GM20000 (cell line): ENCODE measurements at regions not wholly inside any gene's neighbourhood (a gene's known extent, or its start where the extent isn't known, plus 50 kb on each side); places are given as distances from the start of the nearest gene placed in this dataset.

Source experiments
- DNase-seq: peaks from one replicate; pipeline ENCODE4 v3.0.0; 2012; ENCODE audit warnings: low spot score
- CTCF ChIP-seq: IDR thresholded peaks from 2 replicates; pipeline ENCODE4 v1.5.1; 2012; ENCODE audit warnings: mild to moderate bottlenecking, control low read depth; ENCODE audit errors: extremely low read depth, missing control alignments

- no peak for DNase-seq
- no peak for TF ChIP-seq CTCF
Measured at GRCh38 chr4:114349543-114350175, 248.9 kb upstream of the UGT8 start.

GRCh38 chr4:114358901-114359300 is 239.7 kb upstream of the UGT8 start:
- DNase-seq: no peak
- TF ChIP-seq CTCF: no peak

GRCh38 chr4:114361249-114361648 is 237.4 kb upstream of the UGT8 start:
- DNase-seq: no peak

GRCh38 chr4:114364857-114365256 is 233.8 kb upstream of the UGT8 start:
- no peak for DNase-seq
- TF ChIP-seq CTCF: no peak

More at GRCh38 chr4:114361249-114361648, 237.4 kb upstream of the UGT8 start:
- TF ChIP-seq CTCF: no peak

GRCh38 chr4:114365591-114365990 is 233.0 kb upstream of the UGT8 start:
- no peak for TF ChIP-seq CTCF
- DNase-seq: no peak

GRCh38 chr4:114366368-114366767 is 232.2 kb upstream of the UGT8 start:
- TF ChIP-seq CTCF: no peak

GRCh38 chr4:114368751-114369150 is 229.9 kb upstream of the UGT8 start:
- DNase-seq: no peak
- TF ChIP-seq CTCF: no peak

More at GRCh38 chr4:114366368-114366767, 232.2 kb upstream of the UGT8 start:
- no peak for DNase-seq
